ENCODE measurements at regions not wholly inside any gene's neighbourhood (a gene's known extent, or its start where the extent isn't known, plus 50 kb on each side); places are given as distances from the start of the nearest gene placed in this dataset.

DNA sequence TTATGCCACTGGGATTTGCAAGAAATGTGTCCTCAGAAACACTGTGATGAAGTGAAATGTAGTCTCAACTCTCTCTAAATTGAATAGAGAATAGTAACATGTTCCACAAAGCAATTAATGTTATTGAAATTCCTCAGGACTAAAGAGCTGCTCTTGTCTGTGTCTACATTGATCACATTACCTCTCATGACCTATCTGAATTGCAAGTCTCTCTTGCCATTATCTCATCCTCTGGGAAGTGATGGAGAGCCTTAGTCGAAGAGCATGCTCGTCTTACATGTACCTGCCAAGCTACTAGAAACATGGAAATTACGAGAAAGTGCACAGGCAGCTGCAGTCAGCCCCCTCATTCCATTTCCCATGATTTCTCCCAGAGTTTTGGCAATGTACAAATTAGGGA lies 561.1 kb upstream of the ZNF804A start:
- BruUV-seq (replicated peaks) = no TSS peak
- POLR2A ChIA-PET = no interaction called here
- Histone ChIP-seq H3K79me2 (ENCODE audit: insufficient read depth, low read length) (no peaks in the 10 kb centered on the region), H3K9me3 (ENCODE audit: control insufficient read depth in 1 of 2, insufficient read depth in 1 of 2, low read depth in 1 of 2, low read length in 2 of 2) (no peaks in the 10 kb centered on the region), H3K9ac (ENCODE audit: low read length) (no peak overlapping the region), H3K36me3 (ENCODE audit: control insufficient read depth in 1 of 2, insufficient read depth in 2 of 2, low read length in 2 of 2) (no peaks in the 10 kb centered on the region), H2AFZ (ENCODE audit: low read depth, low read length, poor library complexity, severe bottlenecking) (no peak overlapping the region), H3K27ac (ENCODE audit: low read depth, low read length) (no peak overlapping the region), H3K4me2 (ENCODE audit: low read length) (no peak overlapping the region), H3K4me1 (ENCODE audit: control insufficient read depth in 1 of 2, insufficient read depth in 2 of 2, low read length in 2 of 2) (no peaks in the 10 kb centered on the region), H3K9me2 (ENCODE audit: insufficient read depth) (no peaks in the 10 kb centered on the region), H3K27me3 (ENCODE audit: insufficient read depth, low read length) (no peaks in the 10 kb centered on the region), H4K20me1 (ENCODE audit: insufficient read depth) (no peaks in the 10 kb centered on the region), H3K4me3 (replicated peaks in 1 of 2; ENCODE audit: low read depth in 1 of 2, low read length in 2 of 2) (no peak overlapping the region)
- CTCF ChIA-PET = no interaction called here
- RAD21 ChIA-PET (ENCODE audit: low non-redundant PET in 1 of 2, low total read pairs in 2 of 2, uncharacterized antibody in 2 of 2, unreplicated experiment in 2 of 2) = no interaction called here
- intact Hi-C loops (cut with micrococcal nuclease) = no loop called here
- DNase-seq (ENCODE audit: low read depth, low spot score) = no peak
- no peak for TF ChIP-seq SIN3A (IDR thresholded peaks at IDR 0.05; ENCODE audit: low read depth)
- no peak for TF ChIP-seq CBX3 (IDR thresholded peaks at IDR 0.05; ENCODE audit: low read depth)
- no peak for TF ChIP-seq JUND (IDR thresholded peaks at IDR 0.05)
- TF ChIP-seq, protein P1, sequence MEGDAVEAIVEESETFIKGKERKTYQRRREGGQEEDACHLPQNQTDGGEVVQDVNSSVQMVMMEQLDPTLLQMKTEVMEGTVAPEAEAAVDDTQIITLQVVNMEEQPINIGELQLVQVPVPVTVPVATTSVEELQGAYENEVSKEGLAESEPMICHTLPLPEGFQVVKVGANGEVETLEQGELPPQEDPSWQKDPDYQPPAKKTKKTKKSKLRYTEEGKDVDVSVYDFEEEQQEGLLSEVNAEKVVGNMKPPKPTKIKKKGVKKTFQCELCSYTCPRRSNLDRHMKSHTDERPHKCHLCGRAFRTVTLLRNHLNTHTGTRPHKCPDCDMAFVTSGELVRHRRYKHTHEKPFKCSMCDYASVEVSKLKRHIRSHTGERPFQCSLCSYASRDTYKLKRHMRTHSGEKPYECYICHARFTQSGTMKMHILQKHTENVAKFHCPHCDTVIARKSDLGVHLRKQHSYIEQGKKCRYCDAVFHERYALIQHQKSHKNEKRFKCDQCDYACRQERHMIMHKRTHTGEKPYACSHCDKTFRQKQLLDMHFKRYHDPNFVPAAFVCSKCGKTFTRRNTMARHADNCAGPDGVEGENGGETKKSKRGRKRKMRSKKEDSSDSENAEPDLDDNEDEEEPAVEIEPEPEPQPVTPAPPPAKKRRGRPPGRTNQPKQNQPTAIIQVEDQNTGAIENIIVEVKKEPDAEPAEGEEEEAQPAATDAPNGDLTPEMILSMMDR (IDR thresholded peaks at IDR 0.05 in 2 of 3, conservative IDR thresholded peaks at IDR 0.05 in 1 of 3; ENCODE audit: borderline replicate concordance in 1 of 3, insufficient read depth in 1 of 3, low read depth in 2 of 3, low read length in 2 of 3) = no peak
- TF ChIP-seq YY1 (IDR thresholded peaks at IDR 0.05; ENCODE audit: extremely low read depth, insufficient replicate concordance, low read depth, low read length) = no peak
- no peak for TF ChIP-seq EZH2phosphoT487 (IDR thresholded peaks at IDR 0.05; ENCODE audit: borderline replicate concordance)
- TF ChIP-seq ZFX (IDR thresholded peaks at IDR 0.05) = no peak
- no peak for TF ChIP-seq ELF1 (IDR thresholded peaks at IDR 0.05; ENCODE audit: borderline replicate concordance, low read depth)
- TF ChIP-seq ATF3 (IDR thresholded peaks at IDR 0.05) = no peak
- no peak for ATAC-seq

- Histone ChIP-seq H3K4me3 (replicated peaks in 1 of 2; ENCODE audit: low read depth in 1 of 2, low read length in 2 of 2) (no peak overlapping the region), H2AFZ (ENCODE audit: low read depth, low read length, poor library complexity, severe bottlenecking) (no peak overlapping the region), H3K27ac (ENCODE audit: low read depth, low read length) (no peak overlapping the region), H3K9me2 (ENCODE audit: insufficient read depth) (no peaks in the 10 kb centered on the region), H3K36me3 (ENCODE audit: control insufficient read depth in 1 of 2, insufficient read depth in 2 of 2, low read length in 2 of 2) (no peaks in the 10 kb centered on the region), H3K4me1 (ENCODE audit: control insufficient read depth in 1 of 2, insufficient read depth in 2 of 2, low read length in 2 of 2) (no peaks in the 10 kb centered on the region), H4K20me1 (ENCODE audit: insufficient read depth) (no peaks in the 10 kb centered on the region), H3K4me2 (ENCODE audit: low read length) (no peak overlapping the region), H3K79me2 (ENCODE audit: insufficient read depth, low read length) (no peaks in the 10 kb centered on the region), H3K9me3 (ENCODE audit: control insufficient read depth in 1 of 2, insufficient read depth in 1 of 2, low read depth in 1 of 2, low read length in 2 of 2) (no peaks in the 10 kb centered on the region), H3K9ac (ENCODE audit: low read length) (no peak overlapping the region), H3K27me3 (ENCODE audit: insufficient read depth, low read length) (no peaks in the 10 kb centered on the region)
- DNase-seq (ENCODE audit: low read depth, low spot score) (no peak), ATAC-seq (no peak)
- POLR2A ChIA-PET = no interaction called here
- no TSS peak for BruUV-seq (replicated peaks)
- RAD21 ChIA-PET (ENCODE audit: low non-redundant PET in 1 of 2, low total read pairs in 2 of 2, uncharacterized antibody in 2 of 2, unreplicated experiment in 2 of 2) = no interaction called here
- intact Hi-C loops (cut with micrococcal nuclease) = no loop called here
- CTCF ChIA-PET = no interaction called here
- TF ChIP-seq SIN3A (IDR thresholded peaks at IDR 0.05; ENCODE audit: low read depth) = no peak
- TF ChIP-seq JUND (IDR thresholded peaks at IDR 0.05) = no peak
- TF ChIP-seq ZNF274 (IDR thresholded peaks at IDR 0.05; ENCODE audit: low read depth, low read length) = no peak
- TF ChIP-seq ZFX (IDR thresholded peaks at IDR 0.05) = no peak
- TF ChIP-seq MAX (IDR thresholded peaks at IDR 0.05) = no peak
- no peak for TF ChIP-seq RAD21 (IDR thresholded peaks at IDR 0.05; ENCODE audit: low read depth)
- no peak for TF ChIP-seq TCF7L2 (IDR thresholded peaks at IDR 0.05; ENCODE audit: borderline replicate concordance, extremely low read depth, insufficient read depth, insufficient read length)
- TF ChIP-seq EZH2 (IDR thresholded peaks at IDR 0.05) = no peak
- no peak for TF ChIP-seq POLR2A (IDR thresholded peaks at IDR 0.05; ENCODE audit: borderline replicate concordance, extremely low read depth, insufficient read depth, insufficient read length)
- TF ChIP-seq YY1 (IDR thresholded peaks at IDR 0.05; ENCODE audit: extremely low read depth, insufficient replicate concordance, low read depth, low read length) = no peak
- no peak for TF ChIP-seq CEBPB (IDR thresholded peaks at IDR 0.05; ENCODE audit: low read depth)
- TF ChIP-seq CBX3 (IDR thresholded peaks at IDR 0.05; ENCODE audit: low read depth) = no peak
- TF ChIP-seq SRF (IDR thresholded peaks at IDR 0.05; ENCODE audit: low read depth) = no peak
- no peak for TF ChIP-seq EGR1 (IDR thresholded peaks at IDR 0.05; ENCODE audit: low read depth)
- TF ChIP-seq, protein P1 (IDR thresholded peaks at IDR 0.05 in 2 of 3, conservative IDR thresholded peaks at IDR 0.05 in 1 of 3; ENCODE audit: borderline replicate concordance in 1 of 3, insufficient read depth in 1 of 3, low read depth in 2 of 3, low read length in 2 of 3) = no peak
- TF ChIP-seq EZH2phosphoT487 (IDR thresholded peaks at IDR 0.05; ENCODE audit: borderline replicate concordance) = no peak
These were observed 558.8 kb upstream of the ZNF804A start for GRCh38 chr2:184039493-184039892.
